HFF-Myc (cell line): ENCODE measurements at regions not wholly inside any gene's neighbourhood (a gene's known extent, or its start where the extent isn't known, plus 50 kb on each side); places are given as distances from the start of the nearest gene placed in this dataset.
A peak's percentile ranks its signal among the peaks of the same experiment; 100 is the strongest.

ENCODE experiments used
- DNase-seq: peaks from one replicate; pipeline ENCODE4 v3.0.0-alpha.2; 2011; ENCODE audit warnings: low read depth; ENCODE audit errors: extremely low read depth
- H3K4me3 ChIP-seq: replicated peaks from 2 replicates; pipeline ENCODE4 v1.5.1; 2011; ENCODE audit warnings: low read depth, mild to moderate bottlenecking, control low read depth, low read length
- TF ChIP-seq, protein P1 (sequence below): IDR thresholded peaks from 2 replicates; pipeline ENCODE4 v1.5.1; 2012; ENCODE audit warnings: mild to moderate bottlenecking, low read depth, low read length, control low read depth; ENCODE audit errors: missing control alignments

DNA sequence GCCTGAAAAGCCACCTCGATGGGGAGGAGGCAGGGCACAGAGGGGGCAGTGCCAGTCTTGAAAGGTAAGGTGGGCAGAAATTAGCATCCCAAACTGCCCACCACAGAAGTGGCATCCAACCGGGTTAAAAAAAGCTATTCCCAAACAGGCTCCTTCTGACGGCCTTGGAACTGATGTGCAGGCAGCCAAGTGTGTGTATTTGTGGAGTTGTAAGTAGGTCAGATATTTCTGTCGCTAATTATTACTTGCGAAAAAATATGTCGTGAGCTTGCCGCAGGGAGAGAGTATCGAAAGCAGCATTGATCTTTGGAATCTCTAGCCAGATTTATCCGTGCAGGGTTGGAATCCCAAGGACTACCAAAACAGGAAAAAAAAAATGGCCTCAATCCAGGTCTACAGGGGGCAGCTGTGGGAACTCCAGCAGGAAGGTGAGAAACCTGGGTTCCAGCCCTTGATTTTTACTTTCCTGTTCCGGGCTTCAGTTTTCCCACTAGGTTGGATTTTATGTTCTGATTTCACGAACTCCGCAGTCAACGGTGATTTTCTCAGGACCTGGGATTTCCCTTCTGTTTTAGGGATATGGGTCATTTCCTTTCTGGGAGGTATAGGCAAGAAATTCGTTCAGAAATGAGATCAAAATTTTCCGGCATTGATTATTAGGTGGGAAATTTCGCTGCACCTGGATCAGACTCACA is 200.8 kb downstream of the RGS3 start:
- DNase-seq, result no peak
- TF ChIP-seq, protein P1, sequence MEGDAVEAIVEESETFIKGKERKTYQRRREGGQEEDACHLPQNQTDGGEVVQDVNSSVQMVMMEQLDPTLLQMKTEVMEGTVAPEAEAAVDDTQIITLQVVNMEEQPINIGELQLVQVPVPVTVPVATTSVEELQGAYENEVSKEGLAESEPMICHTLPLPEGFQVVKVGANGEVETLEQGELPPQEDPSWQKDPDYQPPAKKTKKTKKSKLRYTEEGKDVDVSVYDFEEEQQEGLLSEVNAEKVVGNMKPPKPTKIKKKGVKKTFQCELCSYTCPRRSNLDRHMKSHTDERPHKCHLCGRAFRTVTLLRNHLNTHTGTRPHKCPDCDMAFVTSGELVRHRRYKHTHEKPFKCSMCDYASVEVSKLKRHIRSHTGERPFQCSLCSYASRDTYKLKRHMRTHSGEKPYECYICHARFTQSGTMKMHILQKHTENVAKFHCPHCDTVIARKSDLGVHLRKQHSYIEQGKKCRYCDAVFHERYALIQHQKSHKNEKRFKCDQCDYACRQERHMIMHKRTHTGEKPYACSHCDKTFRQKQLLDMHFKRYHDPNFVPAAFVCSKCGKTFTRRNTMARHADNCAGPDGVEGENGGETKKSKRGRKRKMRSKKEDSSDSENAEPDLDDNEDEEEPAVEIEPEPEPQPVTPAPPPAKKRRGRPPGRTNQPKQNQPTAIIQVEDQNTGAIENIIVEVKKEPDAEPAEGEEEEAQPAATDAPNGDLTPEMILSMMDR, result no peak
- no peak overlapping the region for H3K4me3 ChIP-seq

DNA sequence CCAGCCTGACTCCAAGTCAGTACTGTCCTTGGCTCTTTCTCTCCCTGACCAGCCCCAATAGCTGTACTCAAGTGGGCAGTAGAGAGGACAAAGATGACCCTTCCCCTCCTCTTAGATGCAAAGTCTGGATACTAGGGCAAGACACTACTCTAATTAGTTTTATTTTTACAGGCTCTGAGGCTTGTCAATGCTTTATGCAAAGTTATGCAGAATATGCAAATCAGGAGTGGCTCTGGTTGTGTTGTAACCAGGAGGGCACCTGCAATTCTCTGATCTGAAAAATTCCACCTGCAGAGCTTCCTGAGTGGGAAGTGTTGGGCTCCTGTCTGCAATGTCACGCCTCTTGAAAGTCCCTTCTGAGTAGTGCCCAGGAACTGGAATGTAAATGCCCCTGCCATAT is 201.5 kb downstream of the RGS3 start:
- H3K4me3 ChIP-seq, result no peak overlapping the region
- no peak for DNase-seq
- TF ChIP-seq, protein P1, result no peak

DNA sequence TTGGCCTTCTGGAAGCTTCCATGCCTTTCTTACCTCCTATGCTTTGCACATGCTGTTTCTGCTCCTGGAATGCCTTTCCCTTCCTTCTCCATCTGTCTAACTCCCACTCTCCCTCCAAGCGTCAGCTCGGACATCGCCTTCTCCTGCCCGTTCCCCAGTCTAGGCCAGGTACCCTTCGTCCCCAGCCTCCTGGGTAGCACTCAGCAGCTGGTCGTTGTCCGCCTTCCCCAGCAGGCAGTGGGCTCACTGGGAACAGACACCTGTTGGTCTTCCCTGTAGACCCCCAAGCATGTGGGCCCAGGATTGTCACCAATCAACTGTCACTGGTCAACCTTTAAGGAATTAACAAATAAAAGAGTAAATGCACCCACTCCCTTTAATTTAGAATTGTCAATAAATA is 202.2 kb downstream of the RGS3 start:
- no peak for DNase-seq
- TF ChIP-seq, protein P1, result no peak
- H3K4me3 ChIP-seq, result no peak overlapping the region

DNA sequence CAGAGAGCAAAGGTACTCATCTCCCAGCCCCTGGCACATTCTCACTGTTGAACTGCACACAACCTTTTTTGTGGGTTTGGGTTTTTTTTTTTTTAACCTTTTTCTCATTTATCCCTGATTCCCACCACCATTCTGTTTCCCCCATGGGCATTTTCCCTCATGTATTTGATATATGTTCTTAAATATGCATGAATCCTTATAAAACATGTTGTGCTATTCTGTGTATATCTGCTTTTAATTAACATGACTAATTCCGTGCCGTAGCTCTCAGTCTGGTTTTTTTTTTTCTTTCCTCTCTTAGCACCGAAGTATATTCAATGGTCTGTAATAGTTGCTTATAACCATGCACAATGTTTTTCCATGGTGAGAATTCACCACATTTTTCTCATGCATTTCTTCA is 204.5 kb downstream of the RGS3 start:
- H3K4me3 ChIP-seq, result no peak overlapping the region
- peak; percentile 69 for DNase-seq
- TF ChIP-seq, protein P1, result no peak

DNA sequence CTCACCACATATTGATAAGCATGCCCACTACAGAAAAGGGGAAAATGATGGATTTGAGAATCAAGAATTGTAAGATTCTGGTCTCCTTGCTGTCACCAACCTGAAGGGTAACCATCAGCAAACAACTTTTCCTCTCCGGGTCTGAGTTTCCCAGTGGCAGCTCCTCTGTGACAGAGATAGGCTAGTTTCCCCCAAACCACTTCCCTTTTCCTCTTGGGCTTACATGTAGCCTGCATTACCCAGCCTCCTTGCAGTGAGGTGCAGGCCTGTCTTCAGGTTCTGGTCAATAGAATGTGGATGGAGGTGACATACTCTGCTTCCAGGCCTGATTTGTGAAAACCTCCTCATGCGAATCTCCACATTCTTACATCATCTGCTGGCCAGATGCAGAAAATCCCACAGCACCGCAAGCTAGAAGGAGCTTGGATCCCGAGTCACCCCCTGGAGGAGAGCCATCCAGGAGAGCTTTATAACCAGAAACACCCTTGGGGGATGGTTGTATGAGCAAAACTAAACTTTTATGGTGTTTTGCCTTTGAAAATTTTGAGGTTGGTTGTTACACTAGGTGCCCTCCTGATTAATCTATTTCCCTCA is 206.1 kb downstream of the RGS3 start:
- TF ChIP-seq, protein P1, result no peak
- peak; percentile 94 for DNase-seq
- H3K4me3 ChIP-seq, result no peak overlapping the region

DNA sequence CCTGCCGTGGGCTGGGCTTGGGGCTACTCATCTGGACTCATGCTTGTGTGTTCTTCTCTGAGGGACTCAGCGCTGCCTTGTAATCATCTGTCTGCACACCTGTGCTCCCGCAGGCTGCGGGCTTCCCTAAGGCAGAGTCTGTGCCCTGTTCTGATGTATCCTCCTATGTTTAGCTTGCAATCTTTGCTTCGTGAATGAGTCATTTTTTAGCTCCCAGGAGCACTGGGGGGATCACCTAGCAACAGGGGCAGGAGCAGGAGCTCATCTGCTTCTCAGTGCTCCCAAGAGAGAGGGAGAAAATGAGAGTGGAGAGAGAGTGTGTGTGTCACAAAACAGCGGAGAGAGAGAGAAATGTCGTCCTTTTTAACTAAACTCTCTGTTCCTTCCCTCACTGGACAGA is 202.4 kb upstream of the ZNF618 start:
- TF ChIP-seq, protein P1, result no peak
- no peak overlapping the region for H3K4me3 ChIP-seq
- DNase-seq, result no peak
